GM12874 (cell line): ENCODE measurements at regions not wholly inside any gene's neighbourhood (a gene's known extent, or its start where the extent isn't known, plus 50 kb on each side); places are given as distances from the start of the nearest gene placed in this dataset.

Source experiments
- TF ChIP-seq, protein P1 (sequence below): IDR thresholded peaks from 2 replicates; pipeline ENCODE4 v1.5.1; 2011; ENCODE audit warnings: low read depth, mild to moderate bottlenecking, control low read depth, low read length, moderate library complexity; ENCODE audit not compliant: insufficient read depth

- TF ChIP-seq, protein P1, sequence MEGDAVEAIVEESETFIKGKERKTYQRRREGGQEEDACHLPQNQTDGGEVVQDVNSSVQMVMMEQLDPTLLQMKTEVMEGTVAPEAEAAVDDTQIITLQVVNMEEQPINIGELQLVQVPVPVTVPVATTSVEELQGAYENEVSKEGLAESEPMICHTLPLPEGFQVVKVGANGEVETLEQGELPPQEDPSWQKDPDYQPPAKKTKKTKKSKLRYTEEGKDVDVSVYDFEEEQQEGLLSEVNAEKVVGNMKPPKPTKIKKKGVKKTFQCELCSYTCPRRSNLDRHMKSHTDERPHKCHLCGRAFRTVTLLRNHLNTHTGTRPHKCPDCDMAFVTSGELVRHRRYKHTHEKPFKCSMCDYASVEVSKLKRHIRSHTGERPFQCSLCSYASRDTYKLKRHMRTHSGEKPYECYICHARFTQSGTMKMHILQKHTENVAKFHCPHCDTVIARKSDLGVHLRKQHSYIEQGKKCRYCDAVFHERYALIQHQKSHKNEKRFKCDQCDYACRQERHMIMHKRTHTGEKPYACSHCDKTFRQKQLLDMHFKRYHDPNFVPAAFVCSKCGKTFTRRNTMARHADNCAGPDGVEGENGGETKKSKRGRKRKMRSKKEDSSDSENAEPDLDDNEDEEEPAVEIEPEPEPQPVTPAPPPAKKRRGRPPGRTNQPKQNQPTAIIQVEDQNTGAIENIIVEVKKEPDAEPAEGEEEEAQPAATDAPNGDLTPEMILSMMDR, result no peak
Observed at GRCh38 chr2:30318987-30319782, 87.9 kb downstream of the LBH start.

DNA sequence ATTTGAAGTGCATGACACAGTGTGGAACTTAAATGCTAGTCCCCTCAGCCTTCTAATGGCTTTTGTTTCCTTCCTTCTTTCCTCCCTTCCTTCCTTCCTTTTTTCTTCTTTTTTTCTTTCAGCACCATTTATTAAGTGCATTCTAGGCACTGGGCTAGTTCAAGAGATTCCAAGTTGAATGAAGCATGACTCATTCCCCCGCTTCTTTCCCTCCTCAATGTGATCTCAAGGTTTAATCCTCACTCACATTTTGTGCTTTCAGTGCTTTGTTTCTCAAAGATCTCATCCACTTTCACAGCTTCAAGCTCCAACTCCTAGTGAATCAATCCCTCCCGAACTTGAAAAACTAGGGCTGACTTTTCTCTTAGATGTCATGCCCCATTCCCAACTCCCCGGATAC is 90.1 kb downstream of the LBH start:
- TF ChIP-seq, protein P1, result no peak

- TF ChIP-seq, protein P1, result no peak
Observed at GRCh38 chr2:30323499-30323898, 92.2 kb downstream of the LBH start.

- TF ChIP-seq, protein P1, result no peak
Observed at GRCh38 chr2:30324245-30324908, 93.0 kb downstream of the LBH start.

GRCh38 chr2:30325600-30326328 is 94.4 kb downstream of the LBH start:
- TF ChIP-seq, protein P1, result no peak

DNA sequence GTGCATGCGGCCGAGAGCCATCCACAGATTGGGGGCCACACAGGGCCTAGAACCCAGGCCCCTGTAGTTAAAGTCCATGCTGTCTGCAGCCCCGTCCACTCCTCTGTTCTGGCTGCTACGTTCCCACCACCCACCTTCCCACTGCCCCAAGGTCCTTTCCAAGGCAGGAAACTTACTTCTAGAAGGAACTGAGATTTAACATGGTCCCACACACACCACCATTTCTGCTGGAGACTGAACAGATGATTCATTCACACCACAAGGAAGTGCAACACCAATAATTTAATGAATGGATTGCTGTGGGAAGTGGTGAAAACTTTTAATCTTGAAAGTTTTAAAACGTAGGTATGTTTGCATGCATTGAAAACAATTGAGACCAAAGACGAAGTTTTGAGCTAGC is 95.2 kb downstream of the LBH start:
- TF ChIP-seq, protein P1, result no peak

- TF ChIP-seq, protein P1, result no peak
Observed at GRCh38 chr2:30331038-30331437, 99.7 kb downstream of the LBH start.
